ENCODE measurements at regions not wholly inside any gene's neighbourhood (a gene's known extent, or its start where the extent isn't known, plus 50 kb on each side); places are given as distances from the start of the nearest gene placed in this dataset.

DNA sequence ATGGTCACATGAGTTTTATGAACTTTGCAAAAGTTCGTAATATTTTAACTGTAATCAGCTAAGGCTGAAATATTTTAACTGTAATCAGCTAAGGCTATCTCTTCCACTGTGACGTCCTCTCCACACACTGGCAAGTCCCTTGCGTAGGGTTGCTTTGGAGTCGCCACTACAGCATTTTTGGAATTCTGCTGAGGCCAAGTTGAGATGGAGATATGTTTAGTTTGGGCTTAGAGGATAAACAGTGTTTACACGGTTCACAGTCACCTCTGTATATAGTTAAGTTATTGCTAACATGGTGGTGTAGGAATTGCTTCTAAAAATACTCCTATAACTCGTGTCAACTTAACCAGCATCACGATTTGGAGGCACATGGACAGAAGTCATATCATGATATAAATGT, 143.6 kb upstream of the SERP2 start:
- Histone ChIP-seq H3K27me3 (ENCODE audit: control insufficient read depth, insufficient read depth, low read length) (no peaks in the 10 kb centered on the region), H3K9me3 (ENCODE audit: control insufficient read depth in 2 of 3, insufficient read depth in 1 of 3, low read length in 3 of 3) (no peaks in the 10 kb centered on the region), H3K9ac (ENCODE audit: low read length in 3 of 3) (no peak overlapping the region), H3K36me3 (ENCODE audit: control insufficient read depth in 2 of 3, insufficient read depth in 3 of 3, low read length in 3 of 3) (no peaks in the 10 kb centered on the region), H3K4me3 (ENCODE audit: low read length in 3 of 3) (no peak overlapping the region), H3K27ac (ENCODE audit: low read depth in 2 of 2, low read length in 2 of 2) (no peak overlapping the region), H3K4me1 (ENCODE audit: control insufficient read depth in 2 of 3, insufficient read depth in 2 of 3, low read depth in 1 of 3, low read length in 3 of 3) (peaks cover 0 to 13% (median 0%) of the 10 kb centered on the region in 3 donors)
- intact Hi-C loops (cut with DNase I) = no loop called here
- TF ChIP-seq CTCF (IDR thresholded peaks at IDR 0.05; ENCODE audit: borderline replicate concordance, extremely low read depth, insufficient read depth) = no peak
- FAIRE-seq (no peak), DNase-seq (no peak)

DNA sequence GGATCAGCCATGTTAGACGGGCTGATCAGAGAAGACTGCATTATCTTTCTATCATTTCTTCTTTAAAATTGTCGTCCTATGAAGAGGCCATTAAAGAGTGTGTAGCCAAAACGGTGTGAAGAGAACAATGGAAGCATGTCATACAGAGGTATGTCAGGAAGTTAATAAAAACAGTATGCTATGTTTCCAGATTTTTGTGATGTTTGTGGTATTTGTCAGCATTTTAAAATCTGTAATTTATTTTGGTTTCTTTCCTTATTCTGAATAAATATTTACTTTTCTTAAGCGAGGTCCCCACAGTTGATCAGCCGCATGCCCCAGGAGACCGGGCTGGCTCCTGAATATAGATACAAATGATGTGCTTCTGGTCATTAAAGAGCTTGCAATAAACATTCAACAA, 142.9 kb upstream of the SERP2 start:
- peaks cover 0 to 13% (median 0%) of the 10 kb centered on the region in 3 donors for H3K4me1 ChIP-seq (ENCODE audit: control insufficient read depth in 2 of 3, insufficient read depth in 2 of 3, low read depth in 1 of 3, low read length in 3 of 3)
- peak overlapping the region in 1 of 2 donors; percentile 19 for H3K27ac ChIP-seq (ENCODE audit: low read depth in 2 of 2, low read length in 2 of 2)
- intact Hi-C loops (cut with DNase I) = no loop called here
- no peak overlapping the region for H3K4me3 ChIP-seq (ENCODE audit: low read length in 3 of 3)
- no peak for TF ChIP-seq CTCF (IDR thresholded peaks at IDR 0.05; ENCODE audit: borderline replicate concordance, extremely low read depth, insufficient read depth)
- H3K9me3 ChIP-seq (ENCODE audit: control insufficient read depth in 2 of 3, insufficient read depth in 1 of 3, low read length in 3 of 3) = no peaks in the 10 kb centered on the region
- no peak overlapping the region for H3K9ac ChIP-seq (ENCODE audit: low read length in 3 of 3)
- DNase-seq (no peak), FAIRE-seq (no peak)
- H3K27me3 ChIP-seq (ENCODE audit: control insufficient read depth, insufficient read depth, low read length) = no peaks in the 10 kb centered on the region
- H3K36me3 ChIP-seq (ENCODE audit: control insufficient read depth in 2 of 3, insufficient read depth in 3 of 3, low read length in 3 of 3) = no peaks in the 10 kb centered on the region

- peaks cover 4 to 13% (median 6%) of the 10 kb centered on the region in 3 donors for H3K4me1 ChIP-seq (ENCODE audit: control insufficient read depth in 2 of 3, insufficient read depth in 2 of 3, low read depth in 1 of 3, low read length in 3 of 3)
- no peaks in the 10 kb centered on the region for H3K36me3 ChIP-seq (ENCODE audit: control insufficient read depth in 2 of 3, insufficient read depth in 3 of 3, low read length in 3 of 3)
- intact Hi-C loops (cut with DNase I) = no loop called here
- DNase-seq (peak; percentile 70 to 93 (median 77)), FAIRE-seq (peak; percentile 39)
- no peaks in the 10 kb centered on the region for H3K27me3 ChIP-seq (ENCODE audit: control insufficient read depth, insufficient read depth, low read length)
- no peak overlapping the region for H3K9ac ChIP-seq (ENCODE audit: low read length in 3 of 3)
- no peaks in the 10 kb centered on the region for H3K9me3 ChIP-seq (ENCODE audit: control insufficient read depth in 2 of 3, insufficient read depth in 1 of 3, low read length in 3 of 3)
- peak; percentile 6 for TF ChIP-seq CTCF (IDR thresholded peaks at IDR 0.05; ENCODE audit: borderline replicate concordance, extremely low read depth, insufficient read depth)
- peak overlapping the region; percentile 20 to 39 for H3K27ac ChIP-seq (ENCODE audit: low read depth in 2 of 2, low read length in 2 of 2)
- no peak overlapping the region for H3K4me3 ChIP-seq (ENCODE audit: low read length in 3 of 3)
Observed at GRCh38 chr13:44231786-44232516, 141.7 kb upstream of the SERP2 start.

All from kidney (tissue), 13 donors.